ENCODE measurements at regions not wholly inside any gene's neighbourhood (a gene's known extent, or its start where the extent isn't known, plus 50 kb on each side); places are given as distances from the start of the nearest gene placed in this dataset.

DNA sequence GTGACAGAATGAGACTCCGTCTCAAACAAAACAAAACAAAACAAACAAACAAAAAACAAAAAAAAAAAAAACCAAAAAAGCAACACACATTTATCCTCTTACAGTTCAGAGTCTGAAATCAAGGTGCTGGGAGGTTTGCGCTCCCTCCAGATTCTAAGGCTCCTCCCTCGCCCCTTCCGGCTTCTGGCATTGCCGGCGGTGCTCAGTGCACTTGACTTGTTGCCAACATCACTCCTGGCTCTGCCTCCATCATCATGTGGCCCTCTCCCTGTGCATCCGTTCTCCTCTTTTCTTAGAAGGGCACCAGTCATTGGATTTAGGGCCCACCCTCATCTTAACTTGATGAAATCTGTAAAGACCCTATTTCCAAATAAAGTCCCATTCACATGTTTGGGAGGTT lies 73.8 kb downstream of the RBFOX3 start:
- TF ChIP-seq, protein P1, sequence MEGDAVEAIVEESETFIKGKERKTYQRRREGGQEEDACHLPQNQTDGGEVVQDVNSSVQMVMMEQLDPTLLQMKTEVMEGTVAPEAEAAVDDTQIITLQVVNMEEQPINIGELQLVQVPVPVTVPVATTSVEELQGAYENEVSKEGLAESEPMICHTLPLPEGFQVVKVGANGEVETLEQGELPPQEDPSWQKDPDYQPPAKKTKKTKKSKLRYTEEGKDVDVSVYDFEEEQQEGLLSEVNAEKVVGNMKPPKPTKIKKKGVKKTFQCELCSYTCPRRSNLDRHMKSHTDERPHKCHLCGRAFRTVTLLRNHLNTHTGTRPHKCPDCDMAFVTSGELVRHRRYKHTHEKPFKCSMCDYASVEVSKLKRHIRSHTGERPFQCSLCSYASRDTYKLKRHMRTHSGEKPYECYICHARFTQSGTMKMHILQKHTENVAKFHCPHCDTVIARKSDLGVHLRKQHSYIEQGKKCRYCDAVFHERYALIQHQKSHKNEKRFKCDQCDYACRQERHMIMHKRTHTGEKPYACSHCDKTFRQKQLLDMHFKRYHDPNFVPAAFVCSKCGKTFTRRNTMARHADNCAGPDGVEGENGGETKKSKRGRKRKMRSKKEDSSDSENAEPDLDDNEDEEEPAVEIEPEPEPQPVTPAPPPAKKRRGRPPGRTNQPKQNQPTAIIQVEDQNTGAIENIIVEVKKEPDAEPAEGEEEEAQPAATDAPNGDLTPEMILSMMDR (IDR thresholded peaks at IDR 0.05) = no peak
- TF ChIP-seq POLR2A (IDR thresholded peaks at IDR 0.05) = no peak
